ENCODE measurements at regions not wholly inside any gene's neighbourhood (a gene's known extent, or its start where the extent isn't known, plus 50 kb on each side); places are given as distances from the start of the nearest gene placed in this dataset.

DNA sequence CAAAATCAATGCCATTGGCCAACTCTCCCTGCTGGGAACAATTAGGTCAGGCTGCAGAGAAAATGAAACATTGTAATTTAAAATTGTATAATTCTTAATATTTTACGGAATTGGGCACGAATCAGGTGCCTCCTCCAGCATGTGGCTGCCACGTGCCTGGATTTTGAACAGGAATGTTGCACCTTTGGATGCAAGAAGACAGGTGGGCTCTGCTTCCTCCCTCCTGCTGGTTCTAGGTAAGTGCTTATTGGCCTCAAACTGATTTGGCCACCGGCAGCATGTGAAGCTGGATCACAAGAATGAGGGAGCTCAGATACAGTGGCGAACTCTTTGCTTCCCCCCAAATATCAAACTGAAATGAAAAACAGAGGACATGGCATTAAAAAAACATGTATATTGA, 1559.9 kb upstream of the FLRT2 start:
- H2AFZ ChIP-seq (ENCODE audit: low read depth, low read length), result no peak overlapping the region
- no peaks in the 10 kb centered on the region for H3K9me3 ChIP-seq (ENCODE audit: low read length)
- H3K9ac ChIP-seq (ENCODE audit: low read length), result no peak overlapping the region
- H3K79me2 ChIP-seq (replicated peaks; ENCODE audit: insufficient read depth, low read length), result no peaks in the 10 kb centered on the region
- no peak for TF ChIP-seq SMC3 (conservative IDR thresholded peaks at IDR 0.05; ENCODE audit: poor library complexity)
- H3K9me2 ChIP-seq (ENCODE audit: insufficient read depth, low read length), result no peaks in the 10 kb centered on the region
- no peaks in the 10 kb centered on the region for H3K36me3 ChIP-seq (ENCODE audit: insufficient read depth, low read length)
- no peak overlapping the region for H3K27ac ChIP-seq (ENCODE audit: low read length)
- H3F3A ChIP-seq (ENCODE audit: insufficient read depth, low read length, poor library complexity, severe bottlenecking), result no peaks in the 10 kb centered on the region
- H3K4me2 ChIP-seq (ENCODE audit: low read length), result no peak overlapping the region
- H3K27me3 ChIP-seq (ENCODE audit: insufficient read depth, low read depth, low read length), result no peaks in the 10 kb centered on the region
- no peaks in the 10 kb centered on the region for H4K20me1 ChIP-seq (ENCODE audit: insufficient read depth)
- H3K4me3 ChIP-seq (ENCODE audit: low read length), result no peak overlapping the region

DNA sequence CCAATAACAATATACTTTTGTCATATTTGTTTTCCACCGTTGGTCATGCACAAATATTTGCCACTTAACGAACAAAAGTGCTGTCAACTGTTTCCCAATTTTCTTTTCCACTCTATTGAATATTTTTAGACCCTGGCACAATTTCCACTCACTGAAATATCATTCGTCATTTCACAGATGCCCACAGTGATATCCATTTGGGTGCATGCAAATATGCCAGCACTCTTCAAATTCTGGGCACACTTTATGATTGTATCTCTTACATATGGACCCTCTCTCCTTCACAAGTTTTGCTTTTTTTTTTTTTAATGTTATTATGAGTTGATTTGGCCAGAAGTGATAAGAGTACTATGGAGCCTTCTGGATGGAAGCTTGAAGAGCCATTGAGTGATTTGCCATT, 1557.3 kb upstream of the FLRT2 start:
- Histone ChIP-seq H2AFZ (ENCODE audit: low read depth, low read length) (no peak overlapping the region), H3F3A (ENCODE audit: insufficient read depth, low read length, poor library complexity, severe bottlenecking) (no peaks in the 10 kb centered on the region), H3K9me3 (ENCODE audit: low read length) (no peaks in the 10 kb centered on the region), H3K4me3 (ENCODE audit: low read length) (no peak overlapping the region), H3K9ac (ENCODE audit: low read length) (no peak overlapping the region), H3K79me2 (replicated peaks; ENCODE audit: insufficient read depth, low read length) (no peaks in the 10 kb centered on the region), H3K27ac (ENCODE audit: low read length) (no peak overlapping the region), H3K4me2 (ENCODE audit: low read length) (no peak overlapping the region), H4K20me1 (ENCODE audit: insufficient read depth) (no peaks in the 10 kb centered on the region), H3K36me3 (ENCODE audit: insufficient read depth, low read length) (no peaks in the 10 kb centered on the region), H3K27me3 (ENCODE audit: insufficient read depth, low read depth, low read length) (no peaks in the 10 kb centered on the region), H3K9me2 (ENCODE audit: insufficient read depth, low read length) (no peaks in the 10 kb centered on the region)
- TF ChIP-seq MXI1 (conservative IDR thresholded peaks at IDR 0.05; ENCODE audit: poor library complexity, severe bottlenecking) (no peak), SMC3 (conservative IDR thresholded peaks at IDR 0.05; ENCODE audit: poor library complexity) (no peak), EP300 (conservative IDR thresholded peaks at IDR 0.05; ENCODE audit: poor library complexity, severe bottlenecking) (no peak), TAF1 (IDR thresholded peaks at IDR 0.05; ENCODE audit: low read depth) (no peak), RAD21 (conservative IDR thresholded peaks at IDR 0.05) (no peak), EZH2 (IDR thresholded peaks at IDR 0.05; ENCODE audit: borderline replicate concordance, insufficient read depth, low read length, poor library complexity, severe bottlenecking) (no peak), POLR2AphosphoS5 (IDR thresholded peaks at IDR 0.05) (no peak)
- TF ChIP-seq, protein P1, sequence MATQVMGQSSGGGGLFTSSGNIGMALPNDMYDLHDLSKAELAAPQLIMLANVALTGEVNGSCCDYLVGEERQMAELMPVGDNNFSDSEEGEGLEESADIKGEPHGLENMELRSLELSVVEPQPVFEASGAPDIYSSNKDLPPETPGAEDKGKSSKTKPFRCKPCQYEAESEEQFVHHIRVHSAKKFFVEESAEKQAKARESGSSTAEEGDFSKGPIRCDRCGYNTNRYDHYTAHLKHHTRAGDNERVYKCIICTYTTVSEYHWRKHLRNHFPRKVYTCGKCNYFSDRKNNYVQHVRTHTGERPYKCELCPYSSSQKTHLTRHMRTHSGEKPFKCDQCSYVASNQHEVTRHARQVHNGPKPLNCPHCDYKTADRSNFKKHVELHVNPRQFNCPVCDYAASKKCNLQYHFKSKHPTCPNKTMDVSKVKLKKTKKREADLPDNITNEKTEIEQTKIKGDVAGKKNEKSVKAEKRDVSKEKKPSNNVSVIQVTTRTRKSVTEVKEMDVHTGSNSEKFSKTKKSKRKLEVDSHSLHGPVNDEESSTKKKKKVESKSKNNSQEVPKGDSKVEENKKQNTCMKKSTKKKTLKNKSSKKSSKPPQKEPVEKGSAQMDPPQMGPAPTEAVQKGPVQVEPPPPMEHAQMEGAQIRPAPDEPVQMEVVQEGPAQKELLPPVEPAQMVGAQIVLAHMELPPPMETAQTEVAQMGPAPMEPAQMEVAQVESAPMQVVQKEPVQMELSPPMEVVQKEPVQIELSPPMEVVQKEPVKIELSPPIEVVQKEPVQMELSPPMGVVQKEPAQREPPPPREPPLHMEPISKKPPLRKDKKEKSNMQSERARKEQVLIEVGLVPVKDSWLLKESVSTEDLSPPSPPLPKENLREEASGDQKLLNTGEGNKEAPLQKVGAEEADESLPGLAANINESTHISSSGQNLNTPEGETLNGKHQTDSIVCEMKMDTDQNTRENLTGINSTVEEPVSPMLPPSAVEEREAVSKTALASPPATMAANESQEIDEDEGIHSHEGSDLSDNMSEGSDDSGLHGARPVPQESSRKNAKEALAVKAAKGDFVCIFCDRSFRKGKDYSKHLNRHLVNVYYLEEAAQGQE (IDR thresholded peaks at IDR 0.05; ENCODE audit: borderline replicate concordance), result no peak
- TF ChIP-seq, protein P2, sequence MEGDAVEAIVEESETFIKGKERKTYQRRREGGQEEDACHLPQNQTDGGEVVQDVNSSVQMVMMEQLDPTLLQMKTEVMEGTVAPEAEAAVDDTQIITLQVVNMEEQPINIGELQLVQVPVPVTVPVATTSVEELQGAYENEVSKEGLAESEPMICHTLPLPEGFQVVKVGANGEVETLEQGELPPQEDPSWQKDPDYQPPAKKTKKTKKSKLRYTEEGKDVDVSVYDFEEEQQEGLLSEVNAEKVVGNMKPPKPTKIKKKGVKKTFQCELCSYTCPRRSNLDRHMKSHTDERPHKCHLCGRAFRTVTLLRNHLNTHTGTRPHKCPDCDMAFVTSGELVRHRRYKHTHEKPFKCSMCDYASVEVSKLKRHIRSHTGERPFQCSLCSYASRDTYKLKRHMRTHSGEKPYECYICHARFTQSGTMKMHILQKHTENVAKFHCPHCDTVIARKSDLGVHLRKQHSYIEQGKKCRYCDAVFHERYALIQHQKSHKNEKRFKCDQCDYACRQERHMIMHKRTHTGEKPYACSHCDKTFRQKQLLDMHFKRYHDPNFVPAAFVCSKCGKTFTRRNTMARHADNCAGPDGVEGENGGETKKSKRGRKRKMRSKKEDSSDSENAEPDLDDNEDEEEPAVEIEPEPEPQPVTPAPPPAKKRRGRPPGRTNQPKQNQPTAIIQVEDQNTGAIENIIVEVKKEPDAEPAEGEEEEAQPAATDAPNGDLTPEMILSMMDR (IDR thresholded peaks at IDR 0.05; ENCODE audit: poor library complexity, severe bottlenecking), result no peak

DNA sequence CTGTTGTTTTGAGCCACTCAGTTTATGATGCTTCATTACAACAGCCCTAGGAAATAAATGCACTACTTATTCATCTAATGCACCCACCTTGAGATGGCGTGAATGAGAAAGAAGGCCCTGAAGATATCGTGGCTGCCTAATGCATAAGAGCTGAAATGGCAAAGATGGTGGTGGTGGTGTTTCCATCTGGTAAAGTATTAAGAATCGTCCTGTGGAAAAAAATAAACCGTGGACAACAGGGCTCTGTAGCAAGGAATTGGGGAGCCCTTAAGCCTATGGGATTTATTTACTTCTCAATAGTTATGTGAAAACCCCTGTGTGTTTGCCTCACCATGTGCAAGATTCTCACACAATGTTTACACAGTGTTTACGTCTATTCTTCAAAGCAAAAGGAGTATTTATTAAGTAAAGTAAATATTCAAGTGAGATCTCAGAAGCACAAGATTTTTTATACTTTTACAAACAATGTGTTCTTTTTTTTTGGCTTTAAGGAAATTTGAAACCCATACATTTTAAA, 1555.2 kb upstream of the FLRT2 start:
- Histone ChIP-seq H3K9me3 (ENCODE audit: low read length) (no peaks in the 10 kb centered on the region), H3K4me3 (ENCODE audit: low read length) (no peak overlapping the region), H3K36me3 (ENCODE audit: insufficient read depth, low read length) (no peaks in the 10 kb centered on the region), H3K9ac (ENCODE audit: low read length) (no peak overlapping the region), H3K9me2 (ENCODE audit: insufficient read depth, low read length) (no peaks in the 10 kb centered on the region), H2AFZ (ENCODE audit: low read depth, low read length) (no peak overlapping the region), H3K27me3 (ENCODE audit: insufficient read depth, low read depth, low read length) (no peaks in the 10 kb centered on the region), H3K27ac (ENCODE audit: low read length) (no peak overlapping the region), H3K79me2 (replicated peaks; ENCODE audit: insufficient read depth, low read length) (no peaks in the 10 kb centered on the region), H3K4me2 (ENCODE audit: low read length) (no peak overlapping the region), H3F3A (ENCODE audit: insufficient read depth, low read length, poor library complexity, severe bottlenecking) (no peaks in the 10 kb centered on the region), H4K20me1 (ENCODE audit: insufficient read depth) (no peaks in the 10 kb centered on the region)
- TF ChIP-seq RAD21 (conservative IDR thresholded peaks at IDR 0.05) (no peak), SMC3 (conservative IDR thresholded peaks at IDR 0.05; ENCODE audit: poor library complexity) (no peak), EZH2 (IDR thresholded peaks at IDR 0.05; ENCODE audit: borderline replicate concordance, insufficient read depth, low read length, poor library complexity, severe bottlenecking) (no peak), MXI1 (conservative IDR thresholded peaks at IDR 0.05; ENCODE audit: poor library complexity, severe bottlenecking) (no peak), POLR2AphosphoS5 (IDR thresholded peaks at IDR 0.05) (no peak), EP300 (conservative IDR thresholded peaks at IDR 0.05; ENCODE audit: poor library complexity, severe bottlenecking) (no peak)
- TF ChIP-seq, protein P1 (IDR thresholded peaks at IDR 0.05; ENCODE audit: borderline replicate concordance), result no peak
- TF ChIP-seq, protein P2 (IDR thresholded peaks at IDR 0.05; ENCODE audit: poor library complexity, severe bottlenecking), result no peak
